MCF 10A (cell line): ENCODE measurements at regions not wholly inside any gene's neighbourhood (a gene's known extent, or its start where the extent isn't known, plus 50 kb on each side); places are given as distances from the start of the nearest gene placed in this dataset.
"Not testable (repeated sequence)": the region's sequence is repeated elsewhere in the genome, so short reads cannot be mapped to it uniquely, and the experiment has no call there.

ENCODE experiments used
- BruUV-seq: library from RNA; stranded (reverse); fragments of 400-500 nt; replicated peaks from 2 replicates; lab custom pipeline; 2021; lab: Mats Ljungman, UMichigan
- CTCF ChIA-PET: fragments of 300-600 bp; sonication (Branson Sonifier 250); formaldehyde crosslinking; extraction: SDS; loops from one replicate; lab custom pipeline; 2021; ENCODE audit warnings: antibody characterized with exemption, inconsistent platforms; lab: Yijun Ruan, JAX
- POLR2A ChIA-PET: fragments of 300-600, 350-650 bp; sonication (Branson Sonifier 250); formaldehyde crosslinking; extraction: SDS; loops from one replicate; lab custom pipeline; 2020; ENCODE audit warnings: antibody characterized with exemption, inconsistent platforms; lab: Yijun Ruan, JAX
- DNase-seq: peaks from one replicate; pipeline ENCODE4 v3.0.0-alpha.2; 2018; ENCODE audit not compliant: unreplicated experiment
- H3K27ac Mint-ChIP-seq: one replicate; pipeline ENCODE4 v1.8.0; 2022; ENCODE audit warnings: mild to moderate bottlenecking, low read depth, mixed read lengths; ENCODE audit not compliant: unreplicated experiment
- H3K27me3 Mint-ChIP-seq: one replicate; pipeline ENCODE4 v1.8.0; 2022; ENCODE audit warnings: mixed read lengths; ENCODE audit not compliant: insufficient read depth, unreplicated experiment
- H3K36me3 Mint-ChIP-seq: one replicate; pipeline ENCODE4 v1.8.0; 2022; ENCODE audit warnings: mild to moderate bottlenecking, moderate library complexity, mixed read lengths; ENCODE audit not compliant: insufficient read depth, unreplicated experiment
- H3K4me1 Mint-ChIP-seq: one replicate; pipeline ENCODE4 v1.8.0; 2022; ENCODE audit warnings: mixed read lengths; ENCODE audit not compliant: insufficient read depth, unreplicated experiment
- H3K4me3 Mint-ChIP-seq: one replicate; pipeline ENCODE4 v1.8.0; 2022; ENCODE audit warnings: mild to moderate bottlenecking, moderate library complexity, mixed read lengths; ENCODE audit not compliant: unreplicated experiment
- H3K9me3 Mint-ChIP-seq: one replicate; pipeline ENCODE4 v1.8.0; 2022; ENCODE audit warnings: mixed read lengths; ENCODE audit not compliant: unreplicated experiment
- intact Hi-C: fragments of 100-400 bp; cut with micrococcal nuclease; formaldehyde crosslinking; loops from 2 replicates; pipeline ENCODE4 v1.14.1; 2022

- peaks cover 17% of the 10 kb centered on the region for H3K9me3 Mint-ChIP-seq
- CTCF ChIA-PET, H3K4me3 Mint-ChIP-seq, H3K4me1 Mint-ChIP-seq, intact Hi-C loops, BruUV-seq, POLR2A ChIA-PET, DNase-seq, H3K27ac Mint-ChIP-seq, H3K27me3 Mint-ChIP-seq, H3K36me3 Mint-ChIP-seq: not testable (repeated sequence)
These were observed 148.0 kb downstream of the ZNF37A start for GRCh38 chr10:38242061-38242649.

GRCh38 chr10:38248113-38248512 is 154.0 kb downstream of the ZNF37A start:
- CTCF ChIA-PET, BruUV-seq: not testable (repeated sequence)
- H3K9me3 Mint-ChIP-seq, result peaks cover 46% of the 10 kb centered on the region

GRCh38 chr10:38252551-38252950 is 158.4 kb downstream of the ZNF37A start:
- CTCF ChIA-PET, H3K36me3 Mint-ChIP-seq, H3K4me1 Mint-ChIP-seq, POLR2A ChIA-PET, DNase-seq, intact Hi-C loops, H3K27ac Mint-ChIP-seq, H3K4me3 Mint-ChIP-seq, H3K27me3 Mint-ChIP-seq, BruUV-seq: not testable (repeated sequence)
- peaks cover 65% of the 10 kb centered on the region for H3K9me3 Mint-ChIP-seq

More at GRCh38 chr10:38248113-38248512, 154.0 kb downstream of the ZNF37A start:
- DNase-seq, H3K36me3 Mint-ChIP-seq, H3K27me3 Mint-ChIP-seq, H3K27ac Mint-ChIP-seq, POLR2A ChIA-PET, H3K4me1 Mint-ChIP-seq, H3K4me3 Mint-ChIP-seq, intact Hi-C loops: not testable (repeated sequence)

- H3K4me1 Mint-ChIP-seq, POLR2A ChIA-PET, H3K4me3 Mint-ChIP-seq, H3K27me3 Mint-ChIP-seq, intact Hi-C loops, DNase-seq, H3K27ac Mint-ChIP-seq, BruUV-seq, H3K36me3 Mint-ChIP-seq: not testable (repeated sequence)
- CTCF ChIA-PET, result interaction anchor here (0.6 kb wide), 1 partner anchor 478 kb away, joined by 3 read pairs; no protein-coding TSS in a partner anchor
- peaks cover 21% of the 10 kb centered on the region for H3K9me3 Mint-ChIP-seq
These were observed 173.4 kb downstream of the ZNF37A start for GRCh38 chr10:38267555-38267954.

GRCh38 chr10:38271031-38271430 is 176.9 kb downstream of the ZNF37A start:
- intact Hi-C loops, BruUV-seq, CTCF ChIA-PET, DNase-seq, POLR2A ChIA-PET, H3K4me3 Mint-ChIP-seq, H3K27ac Mint-ChIP-seq, H3K27me3 Mint-ChIP-seq, H3K36me3 Mint-ChIP-seq, H3K4me1 Mint-ChIP-seq: not testable (repeated sequence)
- H3K9me3 Mint-ChIP-seq, result peaks cover 20% of the 10 kb centered on the region

- POLR2A ChIA-PET, BruUV-seq, DNase-seq, H3K27ac Mint-ChIP-seq, H3K36me3 Mint-ChIP-seq, CTCF ChIA-PET, H3K27me3 Mint-ChIP-seq, H3K4me3 Mint-ChIP-seq, intact Hi-C loops, H3K4me1 Mint-ChIP-seq: not testable (repeated sequence)
- H3K9me3 Mint-ChIP-seq, result peaks cover 25% of the 10 kb centered on the region
These were observed 180.7 kb downstream of the ZNF37A start for GRCh38 chr10:38274879-38275278.

GRCh38 chr10:38292560-38292959 is 198.4 kb downstream of the ZNF37A start:
- H3K36me3 Mint-ChIP-seq, H3K27ac Mint-ChIP-seq, POLR2A ChIA-PET, H3K9me3 Mint-ChIP-seq, BruUV-seq, DNase-seq, H3K4me1 Mint-ChIP-seq, H3K4me3 Mint-ChIP-seq, H3K27me3 Mint-ChIP-seq, intact Hi-C loops, CTCF ChIA-PET: not testable (repeated sequence)

- H3K27me3 Mint-ChIP-seq, BruUV-seq, DNase-seq, H3K36me3 Mint-ChIP-seq, H3K27ac Mint-ChIP-seq, POLR2A ChIA-PET, CTCF ChIA-PET, H3K4me1 Mint-ChIP-seq, H3K4me3 Mint-ChIP-seq, intact Hi-C loops: not testable (repeated sequence)
- H3K9me3 Mint-ChIP-seq, result peaks cover 33% of the 10 kb centered on the region
These were observed 216.0 kb downstream of the ZNF37A start for GRCh38 chr10:38310111-38310510.

GRCh38 chr10:38315090-38315805 is 221.1 kb downstream of the ZNF37A start:
- H3K27ac Mint-ChIP-seq, H3K4me1 Mint-ChIP-seq, intact Hi-C loops, H3K4me3 Mint-ChIP-seq, H3K27me3 Mint-ChIP-seq, H3K36me3 Mint-ChIP-seq, CTCF ChIA-PET, BruUV-seq, DNase-seq: not testable (repeated sequence)
- H3K9me3 Mint-ChIP-seq, result peaks cover 22% of the 10 kb centered on the region
- POLR2A ChIA-PET, result interaction anchor here (0.7 kb wide), 1 partner anchor 9 kb away, joined by 3 read pairs; no protein-coding TSS in a partner anchor
